GM13976 (cell line): ENCODE measurements at regions not wholly inside any gene's neighbourhood (a gene's known extent, or its start where the extent isn't known, plus 50 kb on each side); places are given as distances from the start of the nearest gene placed in this dataset.

Experiments
- DNase-seq: peaks from one replicate; pipeline ENCODE4 v3.0.0; 2012; ENCODE audit warnings: low spot score
- in situ Hi-C: fragments of 300-500 bp; cut with MboI; formaldehyde crosslinking; loops from one replicate; pipeline ENCODE4 v1.12.0; 2022; ENCODE audit warnings: low sequenced_read_pairs, mixed read lengths, inconsistent platforms; ENCODE audit not compliant: unreplicated experiment
- TF ChIP-seq, protein P1 (sequence below): IDR thresholded peaks from 2 replicates; pipeline ENCODE4 v1.5.1; 2012; ENCODE audit warnings: borderline replicate concordance, mild to moderate bottlenecking; ENCODE audit not compliant: insufficient read depth; ENCODE audit errors: extremely low read depth, missing control alignments, control extremely low read depth

DNA sequence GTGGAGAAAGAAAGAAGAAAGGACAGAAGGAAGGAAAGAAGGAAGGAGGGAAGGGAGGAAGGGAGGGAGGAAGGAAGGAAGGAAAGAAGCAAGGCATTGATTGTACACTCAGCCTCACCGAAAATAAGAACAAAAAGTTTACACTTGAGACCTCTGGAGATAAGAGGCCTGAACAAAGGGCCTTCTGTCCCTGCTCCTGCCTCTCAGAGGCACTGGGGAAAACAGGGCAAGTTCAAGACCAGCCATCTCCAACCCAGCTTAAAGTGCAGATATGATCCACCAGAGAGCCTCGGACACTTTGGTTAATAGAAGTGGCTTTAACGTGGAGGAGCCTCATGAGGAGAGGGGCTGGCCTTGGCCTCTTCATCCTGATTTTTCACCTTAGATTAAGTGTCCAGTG is 582.9 kb upstream of the PPP2R3A start:
- in situ Hi-C loops: no loop called here

DNA sequence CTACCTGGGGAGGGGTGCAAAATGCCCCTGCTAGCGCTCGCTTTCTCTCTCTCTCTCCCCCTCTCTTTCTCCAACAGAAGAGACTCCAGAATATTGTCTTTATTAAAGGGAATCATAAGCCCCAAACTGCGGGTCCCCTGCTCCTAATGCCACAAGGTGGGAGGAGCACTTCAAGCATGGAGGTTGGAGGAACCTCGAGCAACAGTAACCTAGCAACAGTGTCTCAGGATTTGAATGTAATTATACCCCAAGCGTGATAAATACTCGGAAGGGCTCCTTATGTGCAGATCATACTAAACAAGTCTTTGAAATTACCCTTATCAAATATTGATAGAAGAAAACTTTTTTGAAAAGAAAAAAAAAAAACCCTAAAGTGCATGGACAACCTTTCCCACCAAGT is 582.2 kb upstream of the PPP2R3A start:
- no peak for DNase-seq
- TF ChIP-seq, protein P1, sequence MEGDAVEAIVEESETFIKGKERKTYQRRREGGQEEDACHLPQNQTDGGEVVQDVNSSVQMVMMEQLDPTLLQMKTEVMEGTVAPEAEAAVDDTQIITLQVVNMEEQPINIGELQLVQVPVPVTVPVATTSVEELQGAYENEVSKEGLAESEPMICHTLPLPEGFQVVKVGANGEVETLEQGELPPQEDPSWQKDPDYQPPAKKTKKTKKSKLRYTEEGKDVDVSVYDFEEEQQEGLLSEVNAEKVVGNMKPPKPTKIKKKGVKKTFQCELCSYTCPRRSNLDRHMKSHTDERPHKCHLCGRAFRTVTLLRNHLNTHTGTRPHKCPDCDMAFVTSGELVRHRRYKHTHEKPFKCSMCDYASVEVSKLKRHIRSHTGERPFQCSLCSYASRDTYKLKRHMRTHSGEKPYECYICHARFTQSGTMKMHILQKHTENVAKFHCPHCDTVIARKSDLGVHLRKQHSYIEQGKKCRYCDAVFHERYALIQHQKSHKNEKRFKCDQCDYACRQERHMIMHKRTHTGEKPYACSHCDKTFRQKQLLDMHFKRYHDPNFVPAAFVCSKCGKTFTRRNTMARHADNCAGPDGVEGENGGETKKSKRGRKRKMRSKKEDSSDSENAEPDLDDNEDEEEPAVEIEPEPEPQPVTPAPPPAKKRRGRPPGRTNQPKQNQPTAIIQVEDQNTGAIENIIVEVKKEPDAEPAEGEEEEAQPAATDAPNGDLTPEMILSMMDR: no peak
- in situ Hi-C loops: no loop called here

More for the DNA sequence above, 582.9 kb upstream of the PPP2R3A start:
- TF ChIP-seq, protein P1: no peak
- DNase-seq: no peak

DNA sequence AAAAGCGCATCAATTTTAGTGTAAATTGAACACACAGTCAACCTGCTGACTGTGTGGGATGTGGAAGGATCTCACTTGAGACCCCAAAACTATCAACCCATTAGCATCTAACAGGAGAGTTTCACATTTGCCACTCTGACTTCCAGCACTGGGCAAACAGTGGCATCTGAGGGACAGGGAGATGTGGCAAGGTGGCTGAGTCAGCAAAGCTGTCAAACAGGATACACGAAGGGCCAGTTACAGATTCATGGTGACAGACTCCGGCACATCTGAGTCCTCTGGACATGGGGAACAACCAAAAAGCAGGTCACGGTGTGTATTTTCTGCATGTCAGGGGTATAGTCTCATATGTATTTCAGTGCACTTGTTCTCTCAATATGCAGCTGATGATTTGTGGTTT is 573.4 kb upstream of the PPP2R3A start:
- in situ Hi-C loops: no loop called here
- no peak for DNase-seq
- TF ChIP-seq, protein P1: no peak

DNA sequence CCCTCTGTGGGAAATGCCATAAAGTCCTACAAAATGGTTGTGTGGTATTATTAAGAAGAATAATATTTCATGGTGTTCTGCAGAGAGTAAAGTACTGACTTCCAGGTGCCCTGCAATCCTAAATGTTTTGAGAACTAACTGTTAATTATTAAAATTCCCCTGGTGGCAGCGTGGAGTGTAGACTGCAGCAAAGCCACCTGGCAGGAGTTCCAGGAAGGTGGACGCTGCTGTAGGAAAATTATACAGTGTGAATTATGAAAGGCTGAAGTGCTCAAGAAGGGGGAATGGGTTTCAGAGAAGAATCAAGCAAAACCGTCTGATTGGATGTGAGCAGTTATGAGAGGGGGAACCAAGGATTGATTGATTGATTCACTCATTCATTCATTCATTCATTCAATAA is 572.4 kb upstream of the PPP2R3A start:
- TF ChIP-seq, protein P1: no peak
- DNase-seq: no peak
- in situ Hi-C loops: no loop called here

DNA sequence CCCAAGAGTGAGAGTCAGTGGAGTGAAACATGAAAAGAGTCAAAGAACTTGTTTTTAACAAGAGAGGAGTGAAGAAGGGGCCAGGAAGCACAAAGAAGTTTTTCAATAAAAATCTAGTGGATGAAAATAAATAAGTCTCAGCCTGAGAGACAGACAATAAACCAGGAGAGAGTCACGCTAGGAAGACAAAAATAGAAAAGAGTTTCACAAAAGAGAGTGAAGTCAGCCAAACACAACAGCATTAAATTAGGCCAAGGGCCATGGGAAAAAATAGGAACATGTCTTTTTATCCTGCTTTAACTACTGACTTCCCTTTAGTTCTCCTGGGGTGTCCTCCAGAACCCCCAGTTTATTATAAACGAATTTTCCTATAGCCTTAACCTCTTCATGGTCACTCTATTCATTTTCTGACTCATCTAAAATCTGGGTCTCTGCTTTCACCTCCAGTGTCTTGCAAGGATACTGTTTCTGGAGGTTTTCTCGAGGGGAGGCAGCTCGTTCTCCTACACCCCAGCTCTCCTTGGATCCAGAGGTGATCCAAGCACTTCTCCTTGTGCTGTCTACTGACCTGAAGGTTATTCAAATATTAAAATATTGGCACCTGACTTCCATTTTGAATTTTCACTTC is 571.5 kb upstream of the PPP2R3A start:
- in situ Hi-C loops: no loop called here
- TF ChIP-seq, protein P1: no peak
- no peak for DNase-seq

DNA sequence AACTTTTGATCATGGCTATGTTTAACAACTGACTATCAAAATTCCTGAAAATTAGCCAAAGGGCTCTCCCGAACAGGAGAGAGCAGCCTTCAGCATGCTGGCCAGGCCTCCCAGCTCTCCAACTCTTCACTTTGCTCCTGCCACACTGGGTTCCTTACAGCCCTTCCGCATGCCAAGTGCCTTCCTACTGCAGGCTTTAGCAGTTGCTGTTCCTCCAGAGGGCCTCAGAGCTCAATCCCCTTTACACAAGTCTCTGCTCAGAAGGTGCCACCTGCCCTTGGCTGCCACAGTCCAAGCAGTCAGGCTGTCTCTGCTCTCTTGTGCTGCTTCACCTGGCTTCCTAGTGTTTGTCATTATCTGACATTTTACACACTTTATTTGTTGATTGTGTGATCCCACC is 553.1 kb upstream of the PPP2R3A start:
- in situ Hi-C loops: no loop called here
- TF ChIP-seq, protein P1: peak; percentile 4
- no peak for DNase-seq
